NCI-H748 treated with DMSO at 0.1 percent for 48 hours (cell line): ENCODE measurements at regions not wholly inside any gene's neighbourhood (a gene's known extent, or its start where the extent isn't known, plus 50 kb on each side); places are given as distances from the start of the nearest gene placed in this dataset.
"Not testable (repeated sequence)": the region's sequence is repeated elsewhere in the genome, so short reads cannot be mapped to it uniquely, and the experiment has no call there.

ENCODE experiments used
- DNase-seq: peaks from one replicate; lab custom pipeline; 2025; lab: John Stamatoyannopoulos, UW

DNA sequence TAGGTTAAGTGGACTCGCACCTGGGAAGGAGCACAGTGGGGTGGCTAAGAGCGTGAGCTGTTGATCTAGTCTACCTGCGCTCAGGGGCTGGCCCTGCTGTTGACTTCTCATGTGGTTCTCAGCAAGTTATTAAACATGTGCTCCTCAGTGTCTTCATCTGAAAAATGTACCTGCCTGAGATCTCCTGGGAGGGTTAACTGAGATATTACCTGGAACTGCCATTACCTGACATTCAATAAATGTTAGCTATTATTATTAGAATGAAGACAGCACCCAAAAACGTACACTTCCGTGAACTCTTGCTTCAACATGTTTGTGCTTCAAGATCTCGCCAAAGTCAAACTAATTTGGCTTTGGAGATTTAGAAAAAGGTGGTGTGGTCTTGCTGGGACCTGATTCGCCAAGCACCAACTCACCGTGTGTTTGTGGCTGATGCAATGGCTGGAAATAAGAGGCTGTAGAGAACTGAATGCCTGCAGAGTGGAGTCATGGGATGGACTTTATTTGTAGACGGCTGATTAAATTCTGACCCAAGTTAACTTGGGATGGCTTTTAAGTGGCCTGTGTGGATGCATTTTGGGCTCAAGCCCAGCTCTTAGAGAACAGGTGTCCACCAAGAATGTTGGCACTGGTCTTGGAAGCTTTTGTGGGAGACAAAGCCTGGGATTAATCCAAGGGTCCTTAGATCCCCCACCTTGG, 692.9 kb downstream of the QKI start:
- no peak for DNase-seq

DNA sequence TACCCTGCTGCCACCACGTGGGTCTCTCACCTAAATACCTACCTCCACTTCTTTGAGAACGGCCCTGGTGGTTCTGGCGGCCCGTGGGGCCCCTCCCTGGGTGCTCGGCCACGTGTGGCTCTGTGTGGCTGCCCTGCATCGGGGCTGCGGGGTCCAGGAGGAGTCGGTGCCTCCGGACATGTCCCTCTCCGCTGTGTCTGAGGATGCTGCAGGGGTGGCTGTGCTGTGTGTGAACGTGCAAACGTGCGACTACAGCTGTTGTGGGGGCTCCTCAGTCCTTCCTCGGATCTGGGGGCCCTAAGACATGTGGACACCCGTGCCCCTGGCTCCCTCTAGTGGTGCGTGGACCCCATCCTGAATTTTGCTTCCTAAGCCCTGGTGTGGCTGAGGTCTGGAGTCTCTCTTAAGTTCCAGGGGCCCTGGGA, 691.8 kb downstream of the QKI start:
- no peak for DNase-seq

DNA sequence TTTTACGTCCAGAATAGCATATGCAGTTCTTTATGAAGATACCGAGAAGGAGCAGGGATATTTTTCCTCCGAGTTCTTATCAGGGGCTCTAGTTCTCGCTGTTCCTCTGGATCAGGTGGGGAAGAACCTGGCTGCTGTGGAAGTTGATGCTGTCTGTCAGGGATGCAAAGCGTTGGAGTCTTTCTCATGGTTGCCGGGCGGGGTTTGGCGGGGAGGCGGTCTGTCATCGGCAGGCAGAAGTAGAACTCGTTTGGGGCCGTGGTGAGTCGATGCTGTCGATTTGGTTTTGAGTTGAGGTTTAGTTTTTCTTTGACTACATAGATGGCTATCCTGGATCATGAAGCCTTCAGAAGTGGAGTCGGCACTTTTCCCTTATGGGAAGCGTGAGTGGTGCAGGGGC, 691.2 kb downstream of the QKI start:
- DNase-seq, result no peak

DNA sequence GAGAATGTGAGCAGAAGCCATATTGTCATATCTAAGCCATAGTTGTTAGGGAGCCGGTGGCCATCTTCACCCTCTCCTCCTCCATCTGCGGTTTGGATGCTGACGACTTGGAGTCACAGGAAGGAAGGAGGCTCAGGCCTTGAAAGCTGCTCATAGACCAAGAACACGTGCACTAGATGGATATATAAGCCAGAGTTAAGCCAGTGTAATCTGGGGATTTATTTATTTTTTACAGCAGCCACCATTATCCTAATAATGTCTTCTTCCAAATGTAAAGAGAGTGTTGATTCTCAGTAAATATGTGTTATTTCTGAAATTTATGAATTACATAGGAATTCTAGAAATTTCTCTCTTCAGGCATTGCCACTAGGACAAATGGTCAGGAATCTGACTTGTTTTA, 689.9 kb downstream of the QKI start:
- no peak for DNase-seq

DNA sequence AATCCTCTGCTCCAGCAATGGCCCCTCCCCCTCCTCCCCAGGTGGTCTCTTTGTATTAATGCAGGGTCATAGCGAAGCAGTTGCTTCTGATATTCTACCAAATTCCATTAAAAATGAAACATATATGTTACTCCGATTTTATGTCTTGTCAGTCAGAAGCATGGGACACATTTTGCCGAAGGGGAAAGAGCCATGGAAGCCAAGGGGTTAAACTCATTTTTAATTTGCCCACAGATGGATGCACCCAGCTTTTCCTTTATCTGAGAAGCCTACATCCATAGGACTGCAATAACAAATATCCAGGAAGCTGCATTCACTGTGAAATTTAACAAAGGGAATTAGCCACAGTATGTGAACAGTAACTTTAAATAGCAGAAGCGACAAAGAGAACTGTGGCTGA, 688.2 kb downstream of the QKI start:
- DNase-seq, result no peak

DNA sequence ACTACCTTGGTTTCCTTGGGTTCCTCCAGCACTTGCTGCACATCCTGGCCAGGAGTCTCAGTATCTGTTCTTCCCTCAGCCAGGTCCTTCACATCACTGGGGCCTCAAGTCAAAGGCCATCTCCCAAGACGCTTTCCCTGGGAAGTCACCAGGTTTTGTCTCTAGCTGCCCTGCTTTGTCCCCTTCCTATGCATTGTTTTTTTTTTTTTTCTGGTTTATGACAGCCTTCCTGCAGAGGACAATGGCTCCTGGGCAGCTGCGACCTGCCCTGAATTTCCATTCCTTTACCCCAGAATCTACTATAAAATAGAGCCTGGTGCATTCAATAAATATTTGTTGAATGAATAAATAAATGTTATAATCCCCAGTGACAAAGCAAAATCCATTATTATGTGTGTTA, 687.3 kb downstream of the QKI start:
- DNase-seq, result no peak

DNA sequence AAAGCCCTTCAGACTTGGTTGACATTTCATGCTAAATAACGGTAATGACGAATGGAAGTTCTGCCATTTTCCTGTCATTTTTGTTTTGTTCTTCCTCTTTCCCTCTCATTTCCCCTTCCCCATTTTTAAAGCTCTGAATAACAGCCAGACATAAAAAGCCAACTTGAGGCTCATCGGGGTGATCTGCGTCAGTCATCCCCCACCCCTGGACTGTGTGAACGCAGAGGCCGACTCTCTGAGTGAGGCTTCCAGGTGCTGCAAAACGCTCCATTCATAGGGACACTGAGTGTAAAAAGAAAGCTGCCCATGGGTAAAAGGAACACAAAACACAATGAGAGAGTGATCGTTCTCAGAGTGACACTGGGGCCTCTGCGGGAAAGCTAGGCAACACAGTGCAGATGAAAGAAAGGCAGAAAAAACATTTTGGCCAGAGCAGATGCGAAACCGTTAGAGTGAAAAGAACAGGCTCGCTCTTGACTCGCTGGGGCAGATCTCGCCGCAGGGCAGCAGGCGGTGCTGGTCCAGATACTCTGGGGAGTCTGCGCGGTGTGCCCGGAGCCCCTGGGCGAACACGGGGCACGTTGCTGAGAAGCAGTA, 684.8 kb downstream of the QKI start:
- no peak for DNase-seq

DNA sequence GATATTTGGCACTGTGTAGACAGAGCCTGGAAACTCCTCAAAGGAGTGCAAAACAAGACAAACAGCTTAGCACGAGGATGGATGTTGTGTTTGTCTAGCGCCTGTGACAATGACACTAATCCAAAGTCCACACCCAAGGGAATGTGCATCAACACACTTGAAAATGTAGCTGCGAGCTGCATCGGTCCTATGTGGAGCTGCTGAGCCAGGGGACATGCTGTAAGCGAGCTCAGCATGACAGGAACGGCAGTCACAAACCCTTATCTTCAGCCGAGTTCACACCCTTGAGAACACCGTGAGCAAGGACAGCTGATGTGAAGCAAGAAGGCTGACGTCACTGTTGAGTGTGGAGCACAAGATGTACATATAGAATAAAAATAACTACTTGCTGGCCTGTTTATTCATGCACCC, 684.3 kb downstream of the QKI start:
- DNase-seq, result no peak

DNA sequence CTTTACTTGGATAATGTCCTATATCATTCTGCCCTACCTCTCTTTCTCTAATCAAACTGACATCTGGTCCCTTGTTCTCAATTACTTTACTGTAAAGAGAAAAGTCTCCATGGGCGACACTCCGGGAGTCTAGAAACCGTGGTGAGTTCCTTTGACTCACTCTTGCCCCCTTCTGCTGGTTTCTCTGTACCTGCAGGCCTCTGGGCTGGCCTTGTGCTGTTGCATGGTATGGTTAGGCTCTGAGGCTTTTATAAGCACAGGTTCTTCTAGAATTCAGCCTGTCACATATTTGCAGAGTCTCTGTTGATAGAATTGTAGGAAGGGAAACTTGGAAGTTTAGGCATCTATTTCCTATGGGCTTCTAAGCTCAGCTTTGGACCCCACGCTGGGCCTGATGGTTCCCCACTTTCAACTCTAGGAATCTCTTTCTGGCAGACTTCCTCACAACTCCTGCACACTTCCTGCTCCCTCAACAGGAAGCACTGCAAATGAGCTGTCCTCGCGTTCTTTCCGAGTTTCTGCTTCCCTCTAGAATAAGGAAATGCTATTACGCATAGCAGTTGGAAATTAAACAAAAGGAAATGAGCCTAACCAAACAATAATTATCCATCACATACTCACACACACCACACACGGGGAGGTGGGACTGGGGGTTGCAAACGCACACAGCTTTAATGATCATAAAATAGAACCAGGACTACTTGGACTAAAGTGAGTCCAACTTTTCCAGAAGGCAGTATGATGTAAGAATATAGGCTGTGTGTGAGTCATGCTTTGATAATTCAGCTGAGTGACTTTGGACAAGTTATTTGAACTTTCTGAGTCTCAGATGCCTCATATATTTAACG, 683.3 kb downstream of the QKI start:
- no peak for DNase-seq

DNA sequence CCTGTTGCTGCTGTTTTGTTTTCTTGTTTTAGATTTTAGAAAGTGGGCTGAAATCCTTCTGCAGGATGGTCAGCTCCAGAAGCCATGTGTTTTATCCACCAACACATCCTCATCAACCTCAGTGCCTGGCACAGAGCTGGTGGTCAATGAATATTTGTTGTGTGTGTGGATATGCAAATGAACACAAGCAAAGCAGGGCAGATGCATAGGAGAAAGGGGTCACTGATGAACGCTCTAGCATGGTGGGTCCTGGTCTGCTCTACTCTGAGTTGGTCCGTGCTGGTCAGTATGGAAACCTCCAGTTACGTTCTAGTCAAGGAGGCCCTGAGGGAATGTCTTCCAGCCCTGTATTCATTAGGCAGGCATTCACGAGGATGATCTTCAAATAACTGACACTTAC, 682.5 kb downstream of the QKI start:
- no peak for DNase-seq

DNA sequence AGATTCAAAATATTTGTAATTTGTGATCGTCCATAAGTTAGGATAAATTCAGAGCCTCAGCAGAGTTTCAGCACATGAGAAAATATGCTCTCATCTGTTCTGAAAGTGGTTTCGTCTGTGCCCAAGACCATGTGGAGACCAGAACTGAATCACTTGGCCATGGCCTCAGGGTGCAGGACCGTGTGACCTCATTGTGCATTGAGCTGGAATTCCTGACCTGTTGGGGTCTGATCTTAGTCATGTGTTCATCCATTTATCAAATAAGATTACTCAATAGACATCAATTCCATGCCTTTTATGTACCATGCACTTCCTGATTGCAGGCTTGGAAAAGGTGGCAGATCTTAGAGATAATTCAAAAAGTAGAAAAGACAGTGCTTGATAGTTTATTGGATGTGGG, 680.5 kb downstream of the QKI start:
- DNase-seq, result no peak

DNA sequence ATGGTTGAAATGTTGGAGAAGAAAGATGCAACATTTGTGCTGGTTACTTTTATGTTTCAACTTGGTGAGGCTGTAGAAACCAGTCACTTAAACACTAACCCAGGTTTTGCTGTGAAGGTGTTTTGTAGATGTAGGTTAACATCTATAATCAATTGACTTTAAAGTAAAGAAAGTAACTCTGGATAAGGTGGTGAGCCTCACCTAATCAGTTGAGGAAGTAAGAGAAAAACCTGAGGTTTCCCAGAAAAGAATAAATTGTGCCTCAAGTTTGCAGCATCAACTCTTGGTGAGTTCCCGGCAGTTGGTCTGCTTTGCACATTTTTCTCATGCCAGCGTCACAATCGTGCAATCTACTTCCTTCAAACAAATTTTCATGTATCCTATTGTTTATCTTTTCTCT, 673.4 kb downstream of the QKI start:
- DNase-seq, result no peak

DNA sequence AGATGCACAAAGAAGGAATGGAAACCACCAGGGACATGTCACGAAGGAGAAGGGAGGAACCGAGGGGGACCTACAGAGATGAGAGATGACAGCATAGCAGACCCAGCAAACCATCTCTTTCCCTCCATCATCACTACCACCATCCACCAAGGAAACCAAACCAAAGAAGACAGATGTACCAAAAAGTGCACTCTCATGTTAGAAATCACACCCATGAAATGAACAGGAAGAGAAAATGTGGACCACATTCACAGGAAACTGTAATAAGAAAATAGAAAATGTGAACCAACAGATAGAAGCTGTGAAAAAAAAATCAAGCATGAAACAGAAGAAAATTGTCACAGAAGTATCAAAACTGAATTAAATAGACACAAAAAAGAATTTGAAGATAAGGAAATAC, 672.7 kb downstream of the QKI start:
- no peak for DNase-seq

DNA sequence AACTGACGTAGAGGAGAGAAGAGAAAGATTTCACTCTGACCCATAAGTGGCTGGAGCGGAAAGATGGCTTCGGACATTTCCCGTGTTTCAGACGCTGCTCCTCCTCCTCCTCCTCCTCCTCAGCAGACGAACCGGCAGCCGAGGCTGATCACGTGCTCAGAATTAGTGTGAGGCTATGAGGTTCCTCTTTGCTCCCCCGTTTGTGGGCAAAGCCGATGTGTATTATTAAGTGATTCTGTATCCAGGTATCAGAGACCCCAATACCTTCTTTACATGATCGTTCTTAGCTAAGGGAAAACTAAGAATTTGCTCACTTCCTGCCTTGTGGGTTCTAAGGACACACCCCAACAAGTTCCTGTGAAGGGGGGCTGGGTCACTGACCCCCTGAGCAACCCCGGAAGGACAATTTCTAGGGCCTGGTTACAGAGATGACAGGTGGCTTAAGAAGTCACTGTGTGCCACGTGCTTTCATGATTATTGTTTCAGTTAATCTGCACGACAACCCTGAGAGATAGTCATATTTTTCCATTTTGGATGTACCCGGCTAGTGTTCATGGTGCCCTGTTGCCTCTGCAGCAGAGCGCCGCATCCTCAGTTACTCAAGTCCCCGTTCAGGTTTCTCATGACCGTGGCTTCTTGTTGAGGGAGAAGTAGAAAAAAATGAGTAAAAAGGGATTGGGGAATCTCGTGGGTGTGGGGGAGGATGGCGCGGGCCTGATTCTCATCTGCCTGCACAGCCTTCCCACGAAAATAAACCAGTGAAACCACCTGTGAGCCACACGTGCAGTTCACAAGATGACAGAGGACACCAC, 671.8 kb downstream of the QKI start:
- DNase-seq, result no peak

DNA sequence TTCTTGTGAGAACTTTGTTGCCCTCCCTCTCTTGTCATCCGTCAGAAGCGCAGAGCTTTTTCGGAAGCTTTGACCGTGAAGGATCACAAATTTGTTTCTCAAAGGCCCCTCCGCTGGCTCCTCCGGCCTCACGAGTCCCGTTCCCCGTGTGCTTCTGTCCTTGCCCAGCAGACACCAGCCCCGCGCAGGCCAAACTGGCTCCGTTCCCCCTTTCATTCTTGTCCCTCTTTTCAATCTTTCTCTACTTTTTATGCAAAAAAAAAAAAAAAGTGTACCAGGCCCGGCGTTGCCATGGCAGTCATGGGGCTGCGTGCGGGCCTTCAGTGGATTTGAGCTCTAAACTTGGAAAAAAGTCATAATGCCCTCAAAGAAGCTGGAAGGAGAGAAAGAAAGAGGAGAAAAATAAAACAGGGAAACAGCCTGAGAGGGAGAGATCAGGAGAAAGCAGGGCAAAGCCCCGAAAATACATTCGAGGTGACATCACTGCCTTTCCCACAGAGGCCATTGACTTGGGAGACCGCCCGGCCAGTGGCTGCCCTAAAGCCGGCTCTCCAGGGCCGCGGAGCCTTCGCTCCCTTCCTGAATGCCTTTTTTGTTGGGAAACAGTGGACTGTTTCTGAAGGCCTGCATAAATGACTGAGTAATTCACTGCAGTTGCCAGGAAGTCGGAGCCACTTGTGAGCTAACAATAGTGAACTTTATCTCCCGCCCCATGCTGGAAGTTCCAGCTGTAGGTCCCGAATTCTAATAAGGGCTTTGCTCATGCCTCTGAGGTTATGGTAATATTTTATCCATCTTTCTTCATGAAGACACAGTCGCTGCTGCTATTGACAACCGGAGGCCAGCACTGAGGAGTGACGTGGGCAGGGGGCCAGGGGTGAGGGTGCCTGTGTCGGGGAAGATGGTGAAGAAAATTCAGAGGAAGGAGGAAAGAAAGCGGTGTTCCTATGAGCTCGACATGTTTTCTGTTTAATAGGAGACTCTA, 670.9 kb downstream of the QKI start:
- DNase-seq, result no peak

DNA sequence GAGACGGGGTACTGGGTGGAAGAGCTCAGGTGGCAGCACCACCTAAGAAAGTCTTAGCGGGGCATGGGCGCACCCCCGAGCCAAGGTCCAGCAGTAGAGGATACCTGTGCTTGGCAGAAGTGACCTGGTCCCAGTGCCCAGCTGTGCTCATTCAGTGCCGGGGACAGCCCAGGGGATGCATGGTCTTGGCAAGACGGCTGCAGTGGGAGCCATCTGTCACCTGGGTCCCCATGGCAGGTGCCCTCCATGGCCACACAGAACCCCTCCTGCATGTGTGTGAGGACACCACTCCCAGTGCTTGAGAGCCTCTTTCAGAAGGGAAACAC, 664.7 kb downstream of the QKI start:
- no peak for DNase-seq

DNA sequence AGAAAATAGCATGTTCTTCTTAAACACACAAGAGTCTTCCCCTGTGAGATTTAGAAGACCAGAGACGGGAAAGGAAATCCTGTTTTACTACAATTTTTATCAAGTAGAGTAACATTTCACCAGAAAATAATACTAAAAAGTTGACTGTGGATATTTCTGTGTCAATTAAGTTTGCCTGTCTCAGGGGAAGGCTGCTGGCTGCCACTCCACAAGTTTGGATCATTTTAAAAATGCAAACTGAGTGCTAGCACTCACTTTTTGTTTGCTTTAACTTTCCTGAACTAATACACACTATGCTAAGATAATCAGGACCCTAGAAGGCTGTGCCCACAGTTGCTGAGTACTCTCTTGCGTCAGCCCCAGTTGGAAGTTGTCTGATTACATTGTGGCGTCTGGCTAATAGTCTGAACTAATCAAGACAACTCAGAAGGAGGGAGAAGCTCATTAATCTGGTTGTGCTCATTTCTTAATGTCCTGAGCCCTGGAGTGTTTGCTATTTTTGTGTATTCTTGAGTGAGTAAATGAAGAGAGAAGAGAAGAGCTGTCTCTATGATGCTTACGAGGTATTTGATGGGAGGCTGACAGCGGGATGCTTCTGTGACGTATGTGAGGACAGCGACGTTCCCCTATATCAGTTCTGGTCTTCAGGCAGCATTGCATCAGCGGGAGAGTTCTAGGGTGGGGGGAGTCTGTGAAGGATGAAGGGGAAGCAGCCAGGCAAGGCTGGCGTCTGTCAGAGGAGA, 664.2 kb downstream of the QKI start:
- no peak for DNase-seq

DNA sequence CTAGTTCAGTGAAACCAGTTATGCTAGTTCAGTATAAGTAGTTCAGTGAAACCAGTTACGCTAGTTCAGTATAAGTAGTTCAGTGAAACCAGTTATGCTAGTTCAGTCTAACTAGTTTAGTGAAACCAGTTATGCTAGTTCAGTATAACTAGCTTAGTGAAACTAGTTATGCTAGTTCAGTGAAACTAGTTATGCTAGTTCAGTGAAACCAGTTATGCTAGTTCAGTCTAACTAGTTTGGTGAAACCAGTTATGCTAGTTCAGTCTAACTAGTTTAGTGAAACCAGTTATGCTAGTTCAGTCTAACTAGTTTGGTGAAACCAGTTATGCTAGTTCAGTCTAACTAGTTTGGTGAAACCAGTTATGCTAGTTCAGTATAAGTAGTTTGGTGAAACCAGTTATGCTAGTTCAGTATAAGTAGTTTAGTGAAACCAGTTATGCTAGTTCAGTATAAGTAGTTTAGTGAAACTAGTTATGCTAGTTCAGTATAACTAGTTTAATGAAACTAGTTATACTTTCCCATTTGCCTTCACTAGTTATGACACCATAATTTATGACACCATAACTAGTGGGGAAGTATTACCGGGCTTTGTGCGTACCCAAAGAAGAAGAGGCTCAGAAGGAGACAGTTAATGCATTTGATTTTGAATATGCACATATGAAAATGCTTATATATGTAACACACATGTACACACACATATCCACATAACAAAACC, 662.5 kb downstream of the QKI start:
- not testable (repeated sequence) for DNase-seq

DNA sequence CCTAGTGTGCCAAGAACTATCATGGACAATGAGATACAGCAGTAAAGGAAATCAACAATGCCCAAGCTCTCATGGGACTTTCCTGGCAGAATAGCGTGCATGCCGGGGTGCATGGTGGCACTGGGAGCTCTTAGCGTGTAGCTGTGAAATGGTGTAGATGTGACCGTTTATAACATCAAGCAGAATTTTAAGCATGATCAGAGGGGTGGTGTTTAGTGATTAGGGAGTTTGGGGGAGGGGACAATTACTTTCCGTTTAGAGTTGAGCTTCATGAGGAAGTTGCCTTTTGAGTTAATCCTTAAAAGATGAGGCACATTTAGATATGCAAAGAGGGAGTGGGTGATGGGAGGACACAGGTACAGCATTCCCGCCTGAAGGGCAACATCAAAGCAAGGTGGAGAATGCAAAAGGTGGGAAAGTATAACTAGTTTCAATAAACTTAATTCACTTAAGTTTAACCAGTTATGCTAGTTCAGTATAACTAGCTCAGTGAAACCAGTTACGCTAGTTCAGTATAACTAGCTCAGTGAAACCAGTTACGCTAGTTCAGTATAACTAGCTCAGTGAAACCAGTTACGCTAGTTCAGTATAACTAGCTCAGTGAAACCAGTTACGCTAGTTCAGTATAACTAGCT, 661.6 kb downstream of the QKI start:
- no peak for DNase-seq
